Smooth muscle cell (in vitro differentiated cells): ENCODE measurements at regions not wholly inside any gene's neighbourhood (a gene's known extent, or its start where the extent isn't known, plus 50 kb on each side); places are given as distances from the start of the nearest gene placed in this dataset.

Source experiments
- DNase-seq: peaks from one replicate; lab custom pipeline; 2025; ENCODE audit not compliant: unreplicated experiment; lab: John Stamatoyannopoulos, UW
- H2AFZ ChIP-seq: fragments of 200-600 bp; sonication (generic); 2 replicates; pipeline ENCODE4 v1.6.0; 2016; ENCODE audit warnings: antibody characterized with exemption, low read depth, mild to moderate bottlenecking
- H3F3A ChIP-seq: fragments of 200-600 bp; sonication (generic); 2 replicates; pipeline ENCODE4 v1.6.0; 2017; ENCODE audit warnings: antibody characterized with exemption, low read depth
- H3K27ac ChIP-seq: fragments of 200-600 bp; sonication (generic); 2 replicates; pipeline ENCODE4 v1.5.1; 2016; ENCODE audit warnings: low read depth, mild to moderate bottlenecking
- H3K27me3 ChIP-seq: fragments of 200-600 bp; sonication (generic); 2 replicates; pipeline ENCODE4 v1.6.1; 2016; ENCODE audit warnings: low read depth, mild to moderate bottlenecking
- H3K36me3 ChIP-seq: fragments of 200-600 bp; sonication (generic); 2 replicates; pipeline ENCODE4 v1.5.1; 2016; ENCODE audit warnings: low read depth
- H3K4me1 ChIP-seq: fragments of 200-600 bp; sonication (generic); 2 replicates; pipeline ENCODE4 v1.5.1; 2016; ENCODE audit warnings: low read depth
- H3K4me2 ChIP-seq: fragments of 200-600 bp; sonication (generic); 2 replicates; pipeline ENCODE4 v1.6.0; 2016; ENCODE audit warnings: mild to moderate bottlenecking
- H3K4me3 ChIP-seq: fragments of 200-600 bp; sonication (generic); 2 replicates; pipeline ENCODE4 v1.5.1; 2016; ENCODE audit warnings: mild to moderate bottlenecking
- H3K79me2 ChIP-seq: fragments of 200-600 bp; sonication (generic); 2 replicates; pipeline ENCODE4 v1.6.0; 2016; ENCODE audit warnings: low read depth, mild to moderate bottlenecking
- H3K9ac ChIP-seq: fragments of 200-600 bp; sonication (generic); 2 replicates; pipeline ENCODE4 v1.6.0; 2016; ENCODE audit warnings: low read depth
- H3K9me3 ChIP-seq: fragments of 200-600 bp; sonication (generic); replicated peaks from 2 replicates; pipeline ENCODE4 v1.5.1; 2016; ENCODE audit warnings: low read depth
- H4K20me1 ChIP-seq: fragments of 200-600 bp; sonication (generic); 2 replicates; pipeline ENCODE4 v1.6.0; 2016; ENCODE audit warnings: low read depth
- WGBS: methylation state at CpG from one replicate; pipeline ENCODE4 v1.1.7; 2016; ENCODE audit warnings: low lambda C conversion rate; 5-methylcytosine and 5-hydroxymethylcytosine counted together
- TF ChIP-seq, protein P1 (sequence below): fragments of 200-600 bp; sonication (generic); IDR thresholded peaks from 2 replicates; pipeline ENCODE4 v1.5.1; 2017; ENCODE audit warnings: borderline replicate concordance, mild to moderate bottlenecking, antibody characterized with exemption; ENCODE audit not compliant: insufficient read depth, poor library complexity, severe bottlenecking

DNA sequence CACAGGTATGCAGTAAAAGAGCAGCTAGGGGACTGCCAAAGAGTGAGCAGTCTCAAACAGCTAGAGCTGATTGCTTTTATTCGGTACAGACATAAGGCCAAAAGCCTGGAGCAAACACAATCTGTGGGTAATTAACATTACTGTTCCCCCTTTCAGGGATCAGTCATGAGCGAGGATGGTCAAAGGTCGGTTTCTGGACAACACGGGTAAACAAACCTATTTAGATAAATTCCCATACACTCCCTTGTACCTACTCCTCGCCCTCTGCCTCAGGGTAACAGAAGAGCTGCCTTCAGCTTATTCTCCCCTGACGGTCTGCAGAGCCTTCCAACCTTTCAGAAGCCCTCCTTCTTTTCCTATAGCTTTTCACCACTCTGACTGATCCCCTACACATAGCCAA, 586.0 kb downstream of the SUCLG1 start:
- DNase-seq = no peak
- Histone ChIP-seq H3K9ac (no peak overlapping the region), H3K36me3 (no peaks in the 10 kb centered on the region), H3F3A (no peaks in the 10 kb centered on the region), H3K4me1 (no peaks in the 10 kb centered on the region), H3K4me2 (no peak overlapping the region), H3K79me2 (no peaks in the 10 kb centered on the region), H3K4me3 (no peak overlapping the region), H3K27me3 (no peaks in the 10 kb centered on the region), H3K9me3 (no peaks in the 10 kb centered on the region), H4K20me1 (no peaks in the 10 kb centered on the region), H2AFZ (no peak overlapping the region), H3K27ac (no peak overlapping the region)
- TF ChIP-seq, protein P1, sequence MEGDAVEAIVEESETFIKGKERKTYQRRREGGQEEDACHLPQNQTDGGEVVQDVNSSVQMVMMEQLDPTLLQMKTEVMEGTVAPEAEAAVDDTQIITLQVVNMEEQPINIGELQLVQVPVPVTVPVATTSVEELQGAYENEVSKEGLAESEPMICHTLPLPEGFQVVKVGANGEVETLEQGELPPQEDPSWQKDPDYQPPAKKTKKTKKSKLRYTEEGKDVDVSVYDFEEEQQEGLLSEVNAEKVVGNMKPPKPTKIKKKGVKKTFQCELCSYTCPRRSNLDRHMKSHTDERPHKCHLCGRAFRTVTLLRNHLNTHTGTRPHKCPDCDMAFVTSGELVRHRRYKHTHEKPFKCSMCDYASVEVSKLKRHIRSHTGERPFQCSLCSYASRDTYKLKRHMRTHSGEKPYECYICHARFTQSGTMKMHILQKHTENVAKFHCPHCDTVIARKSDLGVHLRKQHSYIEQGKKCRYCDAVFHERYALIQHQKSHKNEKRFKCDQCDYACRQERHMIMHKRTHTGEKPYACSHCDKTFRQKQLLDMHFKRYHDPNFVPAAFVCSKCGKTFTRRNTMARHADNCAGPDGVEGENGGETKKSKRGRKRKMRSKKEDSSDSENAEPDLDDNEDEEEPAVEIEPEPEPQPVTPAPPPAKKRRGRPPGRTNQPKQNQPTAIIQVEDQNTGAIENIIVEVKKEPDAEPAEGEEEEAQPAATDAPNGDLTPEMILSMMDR = no peak
- 94% methylated on average over 6 of the region's 6 CpGs for WGBS

DNA sequence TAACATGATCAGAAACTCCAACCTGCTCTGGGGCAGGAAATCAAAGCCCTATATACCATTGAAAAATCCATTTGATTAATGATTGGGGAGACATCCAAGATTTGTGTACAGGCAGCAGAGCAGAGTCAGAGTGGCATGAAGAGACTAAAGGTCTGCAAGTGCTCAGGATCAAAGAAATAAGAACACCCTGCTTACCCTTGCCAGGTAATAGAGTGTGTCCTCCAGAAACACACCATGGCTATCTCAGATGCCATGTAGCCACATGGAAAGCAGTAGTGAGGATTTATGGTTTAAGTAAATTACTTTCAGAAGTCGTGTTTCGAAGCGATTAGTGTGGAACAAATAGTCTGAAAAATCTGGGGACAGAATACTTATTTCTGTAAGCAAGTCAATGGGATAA, 592.9 kb downstream of the SUCLG1 start:
- Histone ChIP-seq H2AFZ (no peak overlapping the region), H3K4me3 (no peak overlapping the region), H4K20me1 (no peaks in the 10 kb centered on the region), H3K4me2 (no peak overlapping the region), H3K27ac (no peak overlapping the region), H3K79me2 (no peaks in the 10 kb centered on the region), H3K9ac (no peak overlapping the region), H3K27me3 (no peaks in the 10 kb centered on the region), H3F3A (no peaks in the 10 kb centered on the region), H3K4me1 (no peaks in the 10 kb centered on the region), H3K9me3 (no peaks in the 10 kb centered on the region), H3K36me3 (no peaks in the 10 kb centered on the region)
- TF ChIP-seq, protein P1 = no peak
- DNase-seq = no peak
- 92% methylated on average over 3 of the region's 3 CpGs for WGBS

DNA sequence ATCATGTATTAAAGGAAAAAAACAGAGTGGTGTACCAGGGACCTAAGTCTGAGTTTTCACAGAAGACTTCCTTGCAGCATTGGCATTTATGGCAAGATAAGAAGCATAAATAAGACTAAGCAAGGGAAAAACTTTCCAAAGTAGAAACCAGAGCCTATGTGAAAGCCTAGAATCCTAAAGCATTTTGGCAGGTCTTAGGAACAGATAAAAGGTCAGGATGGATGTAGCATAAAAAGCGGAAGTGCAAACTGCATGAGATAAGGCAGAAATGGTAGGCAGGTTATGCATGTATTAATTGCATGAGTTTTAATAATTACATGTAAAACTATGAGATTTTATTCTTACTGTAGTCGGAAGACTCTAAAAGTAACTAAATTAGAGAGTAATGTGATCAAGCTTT, 596.5 kb downstream of the SUCLG1 start:
- Histone ChIP-seq H2AFZ (no peak overlapping the region), H3K27ac (no peak overlapping the region), H3K79me2 (no peaks in the 10 kb centered on the region), H3K27me3 (no peaks in the 10 kb centered on the region), H3K4me2 (no peak overlapping the region), H3K4me3 (no peak overlapping the region), H3K4me1 (no peaks in the 10 kb centered on the region), H3K9ac (no peak overlapping the region), H3K36me3 (no peaks in the 10 kb centered on the region), H3K9me3 (no peaks in the 10 kb centered on the region), H3F3A (no peaks in the 10 kb centered on the region), H4K20me1 (no peaks in the 10 kb centered on the region)
- 66% methylated on average over 2 of the region's 2 CpGs for WGBS
- no peak for DNase-seq
- TF ChIP-seq, protein P1 = no peak

DNA sequence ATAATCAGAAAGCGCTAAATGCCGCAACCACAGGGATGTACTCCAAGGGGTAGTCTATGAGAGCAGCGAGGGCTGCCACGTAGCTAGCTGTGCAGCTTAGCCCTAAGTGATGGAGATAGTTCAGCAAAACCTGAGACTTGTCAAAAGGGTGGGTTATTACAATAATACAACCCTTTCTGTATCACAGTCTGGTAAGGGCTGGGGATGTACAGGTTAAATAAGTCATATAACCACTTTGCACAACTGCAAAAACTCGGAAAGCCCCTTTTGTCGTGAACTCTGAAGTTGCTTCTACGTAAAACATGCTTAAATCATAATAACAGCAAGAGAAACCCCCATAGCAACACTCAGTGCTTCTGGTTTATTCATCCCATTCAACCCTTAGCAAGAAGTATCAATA, 598.8 kb downstream of the SUCLG1 start:
- Histone ChIP-seq H3K36me3 (no peaks in the 10 kb centered on the region), H3K4me1 (no peaks in the 10 kb centered on the region), H3K9ac (no peak overlapping the region), H3K27ac (no peak overlapping the region), H4K20me1 (no peaks in the 10 kb centered on the region), H2AFZ (no peak overlapping the region), H3K4me2 (no peak overlapping the region), H3K9me3 (no peaks in the 10 kb centered on the region), H3K79me2 (no peaks in the 10 kb centered on the region), H3K27me3 (no peaks in the 10 kb centered on the region), H3K4me3 (no peak overlapping the region), H3F3A (no peaks in the 10 kb centered on the region)
- DNase-seq = no peak
- 91% methylated on average over 7 of the region's 7 CpGs for WGBS
- TF ChIP-seq, protein P1 = no peak
